Body of pancreas (tissue), 4 donors: ENCODE measurements at regions not wholly inside any gene's neighbourhood (a gene's known extent, or its start where the extent isn't known, plus 50 kb on each side); places are given as distances from the start of the nearest gene placed in this dataset.

Experiments
- ATAC-seq: fragments of 150-250 bp; one replicate; pipeline ENCODE4 v1.9.1; 2016
- DNase-seq, 4 donors: peaks; one replicate each; pipeline ENCODE4 v3.0.0-alpha.2; 2019
- H3K27ac ChIP-seq, 4 donors: fragments of 200-600 bp; sonication (generic); 1 replicate in 3 of 4; 2 replicates in 1 of 4; pipeline versions ENCODE4 v1.5.1 to v1.6.1; 2016 to 2019; ENCODE audit warnings: mild to moderate bottlenecking in 1 of 4, mixed read lengths in 1 of 4, moderate library complexity in 1 of 4
- H3K27me3 ChIP-seq, 2 donors: fragments of 200-600 bp; sonication (generic); one replicate each; pipeline ENCODE4 v1.6.0; 2016; ENCODE audit warnings: mild to moderate bottlenecking in 1 of 2
- H3K36me3 ChIP-seq, 2 donors: fragments of 200-600 bp; sonication (generic); replicated peaks in 1 of 2; 2 replicates each; pipeline ENCODE4 v1.5.1; 2016; ENCODE audit warnings: low read depth in 2 of 2; ENCODE audit not compliant: insufficient read depth in 1 of 2
- H3K4me1 ChIP-seq: fragments of 200-600 bp; sonication (generic); one replicate; pipeline ENCODE4 v1.6.0; 2016
- H3K4me3 ChIP-seq, 2 donors: fragments of 200-600 bp; sonication (generic); 1 replicate in 1 of 2; 2 replicates in 1 of 2; pipeline ENCODE4 v1.5.1; 2016 to 2019
- H3K9me3 ChIP-seq, 3 donors: fragments of 200-600 bp; sonication (generic); 1 replicate in 2 of 3; 2 replicates in 1 of 3; pipeline ENCODE4 v1.5.1; 2016
- CTCF ChIP-seq, 7 experiments: fragments of 450-650 bp in 4 of 7; fragments of 200-600 bp in 3 of 7; sonication (generic) in 3 of 7; IDR thresholded peaks; one replicate each; pipeline ENCODE4 v1.5.1; 2016 to 2019; ENCODE audit warnings: antibody characterized with exemption in 7 of 7
- POLR2A ChIP-seq, 3 donors: fragments of 450-650 bp; IDR thresholded peaks; one replicate each; pipeline ENCODE4 v1.6.1; 2016; ENCODE audit warnings: antibody characterized with exemption in 3 of 3, mild to moderate bottlenecking in 2 of 3
- WGBS, 2 donors: methylation state at CpG; one replicate each; pipeline ENCODE4 v1.1.5; 2017; 5-methylcytosine and 5-hydroxymethylcytosine counted together
- intact Hi-C: fragments of 100-400 bp; cut with DNase I; formaldehyde crosslinking; loops from one replicate; pipeline ENCODE4 v1.15.1; 2023

- H3K4me1 ChIP-seq: no peaks in the 10 kb centered on the region
- no peak overlapping the region for H3K4me3 ChIP-seq
- TF ChIP-seq POLR2A (IDR thresholded peaks at IDR 0.05) (no peak), CTCF (IDR thresholded peaks at IDR 0.05) (no peak)
- no peaks in the 10 kb centered on the region for H3K27me3 ChIP-seq
- no peaks in the 10 kb centered on the region for H3K36me3 ChIP-seq
- DNase-seq (no peak), ATAC-seq (no peak)
- WGBS, 2 donors: 34 to 52% methylated on average over 2 of the region's 2 CpGs
- H3K9me3 ChIP-seq: no peaks in the 10 kb centered on the region
- intact Hi-C loops: no loop called here
- H3K27ac ChIP-seq: no peak overlapping the region
These were observed 346.6 kb downstream of the PARP8 start for GRCh38 chr5:51013036-51013435.

GRCh38 chr5:51018423-51018822, 352.0 kb downstream of the PARP8 start:
- DNase-seq (no peak), ATAC-seq (no peak)
- H3K27me3 ChIP-seq: no peaks in the 10 kb centered on the region
- intact Hi-C loops: no loop called here
- no peaks in the 10 kb centered on the region for H3K4me1 ChIP-seq
- WGBS, 2 donors: 79 to 91% methylated on average over 2 of the region's 2 CpGs
- H3K36me3 ChIP-seq: no peaks in the 10 kb centered on the region
- no peaks in the 10 kb centered on the region for H3K9me3 ChIP-seq
- H3K27ac ChIP-seq: no peak overlapping the region
- TF ChIP-seq CTCF (IDR thresholded peaks at IDR 0.05): no peak
- no peak for TF ChIP-seq POLR2A (IDR thresholded peaks at IDR 0.05)
- H3K4me3 ChIP-seq: no peak overlapping the region

GRCh38 chr5:51024263-51024662, 357.8 kb downstream of the PARP8 start:
- Histone ChIP-seq H3K4me1 (no peaks in the 10 kb centered on the region), H3K36me3 (no peaks in the 10 kb centered on the region), H3K4me3 (no peak overlapping the region), H3K9me3 (no peaks in the 10 kb centered on the region), H3K27me3 (no peaks in the 10 kb centered on the region), H3K27ac (no peak overlapping the region)
- TF ChIP-seq CTCF (IDR thresholded peaks at IDR 0.05) (no peak), POLR2A (IDR thresholded peaks at IDR 0.05) (no peak)
- DNase-seq: no peak
- intact Hi-C loops: no loop called here
- no peak for ATAC-seq

GRCh38 chr5:51027271-51027670, 356.0 kb upstream of the ISL1 start:
- Histone ChIP-seq H3K36me3 (no peaks in the 10 kb centered on the region), H3K27me3 (no peaks in the 10 kb centered on the region), H3K4me3 (no peak overlapping the region), H3K27ac (no peak overlapping the region), H3K9me3 (no peaks in the 10 kb centered on the region), H3K4me1 (no peaks in the 10 kb centered on the region)
- intact Hi-C loops: no loop called here
- WGBS, 2 donors: 13 to 26% methylated on average over 1 of the region's 1 CpG
- no peak for ATAC-seq
- no peak for TF ChIP-seq POLR2A (IDR thresholded peaks at IDR 0.05)
- TF ChIP-seq CTCF (IDR thresholded peaks at IDR 0.05): no peak
- no peak for DNase-seq

- intact Hi-C loops: no loop called here
- TF ChIP-seq CTCF (IDR thresholded peaks at IDR 0.05) (no peak), POLR2A (IDR thresholded peaks at IDR 0.05) (no peak)
- Histone ChIP-seq H3K27ac (no peak overlapping the region), H3K9me3 (no peaks in the 10 kb centered on the region), H3K27me3 (no peaks in the 10 kb centered on the region), H3K4me1 (no peaks in the 10 kb centered on the region), H3K4me3 (no peak overlapping the region), H3K36me3 (no peaks in the 10 kb centered on the region)
- DNase-seq: no peak
- 43 to 52% methylated on average over 1 of the region's 1 CpG for WGBS, 2 donors
- ATAC-seq: no peak
These were observed 354.9 kb upstream of the ISL1 start for GRCh38 chr5:51028394-51028793.
